ENCODE measurements at regions not wholly inside any gene's neighbourhood (a gene's known extent, or its start where the extent isn't known, plus 50 kb on each side); places are given as distances from the start of the nearest gene placed in this dataset.
"Not testable (repeated sequence)": the region's sequence is repeated elsewhere in the genome, so short reads cannot be mapped to it uniquely, and the experiment has no call there.

GRCh38 chr9:1513105-1513504 is 462.9 kb downstream of the DMRT2 start:
- in situ Hi-C loops (cut with MboI; ENCODE audit: low pct_unique_long_range_greater_than_20kb, low sequenced_read_pairs), result no loop called here
- no peak for DNase-seq

- in situ Hi-C loops (cut with MboI; ENCODE audit: low pct_unique_long_range_greater_than_20kb, low sequenced_read_pairs), result no loop called here
Measured at GRCh38 chr9:1514250-1514649, 464.1 kb downstream of the DMRT2 start.

GRCh38 chr9:1514776-1515363 is 464.7 kb downstream of the DMRT2 start:
- in situ Hi-C loops (cut with MboI; ENCODE audit: low pct_unique_long_range_greater_than_20kb, low sequenced_read_pairs), result no loop called here
- no peak for DNase-seq

More at GRCh38 chr9:1514250-1514649, 464.1 kb downstream of the DMRT2 start:
- DNase-seq, result no peak

- in situ Hi-C loops (cut with MboI; ENCODE audit: low pct_unique_long_range_greater_than_20kb, low sequenced_read_pairs), result no loop called here
- no peak for DNase-seq
Measured at GRCh38 chr9:1515557-1515956, 465.4 kb downstream of the DMRT2 start.

- DNase-seq, result no peak
- in situ Hi-C loops (cut with MboI; ENCODE audit: low pct_unique_long_range_greater_than_20kb, low sequenced_read_pairs), result no loop called here
Measured at GRCh38 chr9:1521547-1521946, 471.4 kb downstream of the DMRT2 start.

- no peak for DNase-seq
- in situ Hi-C loops (cut with MboI; ENCODE audit: low pct_unique_long_range_greater_than_20kb, low sequenced_read_pairs), result no loop called here
Measured at GRCh38 chr9:1522219-1522767, 472.1 kb downstream of the DMRT2 start.

- in situ Hi-C loops (cut with MboI; ENCODE audit: low pct_unique_long_range_greater_than_20kb, low sequenced_read_pairs), result no loop called here
Measured at GRCh38 chr9:1528456-1528855, 478.3 kb downstream of the DMRT2 start.

GRCh38 chr9:1530696-1531095 is 480.5 kb downstream of the DMRT2 start:
- no peak for DNase-seq
- in situ Hi-C loops (cut with MboI; ENCODE audit: low pct_unique_long_range_greater_than_20kb, low sequenced_read_pairs), result no loop called here

More at GRCh38 chr9:1528456-1528855, 478.3 kb downstream of the DMRT2 start:
- no peak for DNase-seq

- no peak for DNase-seq
- in situ Hi-C loops (cut with MboI; ENCODE audit: low pct_unique_long_range_greater_than_20kb, low sequenced_read_pairs), result no loop called here
Measured at GRCh38 chr9:1531424-1531823, 481.3 kb downstream of the DMRT2 start.

- in situ Hi-C loops (cut with MboI; ENCODE audit: low pct_unique_long_range_greater_than_20kb, low sequenced_read_pairs), result no loop called here
- no peak for DNase-seq
Measured at GRCh38 chr9:1532171-1532570, 482.0 kb downstream of the DMRT2 start.

GRCh38 chr9:1535051-1535450 is 480.1 kb upstream of the SMARCA2 start:
- no peak for DNase-seq
- in situ Hi-C loops (cut with MboI; ENCODE audit: low pct_unique_long_range_greater_than_20kb, low sequenced_read_pairs), result no loop called here

GRCh38 chr9:1535599-1535998 is 479.5 kb upstream of the SMARCA2 start:
- in situ Hi-C loops (cut with MboI; ENCODE audit: low pct_unique_long_range_greater_than_20kb, low sequenced_read_pairs), result no loop called here
- DNase-seq, result no peak

- no peak for DNase-seq
- in situ Hi-C loops (cut with MboI; ENCODE audit: low pct_unique_long_range_greater_than_20kb, low sequenced_read_pairs), result no loop called here
Measured at GRCh38 chr9:1536522-1537170, 478.5 kb upstream of the SMARCA2 start.

GRCh38 chr9:1538301-1538700 is 476.8 kb upstream of the SMARCA2 start:
- in situ Hi-C loops (cut with MboI; ENCODE audit: low pct_unique_long_range_greater_than_20kb, low sequenced_read_pairs), result no loop called here
- DNase-seq, result no peak

GRCh38 chr9:1539216-1539615 is 475.9 kb upstream of the SMARCA2 start:
- in situ Hi-C loops (cut with MboI; ENCODE audit: low pct_unique_long_range_greater_than_20kb, low sequenced_read_pairs), result no loop called here
- no peak for DNase-seq

- in situ Hi-C loops (cut with MboI; ENCODE audit: low pct_unique_long_range_greater_than_20kb, low sequenced_read_pairs), result no loop called here
- no peak for DNase-seq
Measured at GRCh38 chr9:1550636-1551035, 464.5 kb upstream of the SMARCA2 start.

- in situ Hi-C loops (cut with MboI; ENCODE audit: low pct_unique_long_range_greater_than_20kb, low sequenced_read_pairs), result no loop called here
- no peak for DNase-seq
Measured at GRCh38 chr9:1554081-1555035, 460.8 kb upstream of the SMARCA2 start.

- DNase-seq; in situ Hi-C loops (cut with MboI; ENCODE audit: low pct_unique_long_range_greater_than_20kb, low sequenced_read_pairs): not testable (repeated sequence)
Measured at GRCh38 chr9:1558666-1559065, 456.5 kb upstream of the SMARCA2 start.

- DNase-seq, result no peak
- in situ Hi-C loops (cut with MboI; ENCODE audit: low pct_unique_long_range_greater_than_20kb, low sequenced_read_pairs), result no loop called here
Measured at GRCh38 chr9:1575939-1576338, 439.2 kb upstream of the SMARCA2 start.

- no peak for DNase-seq
- in situ Hi-C loops (cut with MboI; ENCODE audit: low pct_unique_long_range_greater_than_20kb, low sequenced_read_pairs), result no loop called here
Measured at GRCh38 chr9:1580215-1580614, 434.9 kb upstream of the SMARCA2 start.

Data from KBM-7 (cell line).